ENCODE measurements at regions not wholly inside any gene's neighbourhood (a gene's known extent, or its start where the extent isn't known, plus 50 kb on each side); places are given as distances from the start of the nearest gene placed in this dataset.

GRCh38 chr5:117801583-117801982 is 1186.8 kb downstream of the DTWD2 start:
- H3K9me3 ChIP-seq (ENCODE audit: insufficient read depth, low read length) = no peaks in the 10 kb centered on the region
- no peaks in the 10 kb centered on the region for H3K27me3 ChIP-seq (ENCODE audit: low read depth, low read length)
- no peak overlapping the region for H3K27ac ChIP-seq (ENCODE audit: low read length)
- H3K4me3 ChIP-seq (ENCODE audit: low read length) = no peak overlapping the region
- H4K20me1 ChIP-seq (ENCODE audit: insufficient read depth, low read length) = no peaks in the 10 kb centered on the region
- TF ChIP-seq CTCF (IDR thresholded peaks at IDR 0.05; ENCODE audit: low read depth, low read length) (no peak), EZH2phosphoT487 (IDR thresholded peaks at IDR 0.05; ENCODE audit: low read depth) (no peak)
- no peak overlapping the region for H2AFZ ChIP-seq (ENCODE audit: low read depth, low read length)
- H3K36me3 ChIP-seq (replicated peaks; ENCODE audit: low read depth, low read length) = no peaks in the 10 kb centered on the region
- H3K79me2 ChIP-seq (ENCODE audit: low read length) = no peaks in the 10 kb centered on the region
- 0 out of 2 replicates have a peak, but pooled peaks cover 6% of the 10 kb centered on the region for H3K4me1 ChIP-seq (ENCODE audit: low read length)
- H3K4me2 ChIP-seq (ENCODE audit: low read length) = no peak overlapping the region
- H3K9ac ChIP-seq (ENCODE audit: low read length) = no peak overlapping the region

- Histone ChIP-seq H3K27ac (ENCODE audit: low read length) (no peak overlapping the region), H3K4me2 (ENCODE audit: low read length) (no peak overlapping the region), H4K20me1 (ENCODE audit: insufficient read depth, low read length) (no peaks in the 10 kb centered on the region), H3K4me1 (ENCODE audit: low read length) (0 out of 2 replicates have a peak, but pooled peaks cover 5% of the 10 kb centered on the region), H3K4me3 (ENCODE audit: low read length) (no peak overlapping the region), H3K36me3 (replicated peaks; ENCODE audit: low read depth, low read length) (no peaks in the 10 kb centered on the region), H3K9me3 (ENCODE audit: insufficient read depth, low read length) (no peaks in the 10 kb centered on the region), H3K9ac (ENCODE audit: low read length) (no peak overlapping the region), H2AFZ (ENCODE audit: low read depth, low read length) (no peak overlapping the region), H3K27me3 (ENCODE audit: low read depth, low read length) (no peaks in the 10 kb centered on the region), H3K79me2 (ENCODE audit: low read length) (no peaks in the 10 kb centered on the region)
- TF ChIP-seq CTCF (IDR thresholded peaks at IDR 0.05; ENCODE audit: low read depth, low read length) (no peak), EZH2phosphoT487 (IDR thresholded peaks at IDR 0.05; ENCODE audit: low read depth) (no peak)
Measured at GRCh38 chr5:117800261-117800660, 1188.1 kb downstream of the DTWD2 start.

- H3K36me3 ChIP-seq (replicated peaks; ENCODE audit: low read depth, low read length) = no peaks in the 10 kb centered on the region
Measured at GRCh38 chr5:117794847-117795246, 1193.5 kb downstream of the DTWD2 start.

GRCh38 chr5:117793963-117794362 is 1194.4 kb downstream of the DTWD2 start:
- Histone ChIP-seq H3K36me3 (replicated peaks; ENCODE audit: low read depth, low read length) (no peaks in the 10 kb centered on the region), H3K4me1 (ENCODE audit: low read length) (peaks cover 7% of the 10 kb centered on the region), H3K9ac (ENCODE audit: low read length) (no peak overlapping the region), H2AFZ (ENCODE audit: low read depth, low read length) (no peak overlapping the region), H3K27ac (ENCODE audit: low read length) (no peak overlapping the region), H3K4me3 (ENCODE audit: low read length) (no peak overlapping the region), H3K79me2 (ENCODE audit: low read length) (no peaks in the 10 kb centered on the region), H4K20me1 (ENCODE audit: insufficient read depth, low read length) (no peaks in the 10 kb centered on the region), H3K9me3 (ENCODE audit: insufficient read depth, low read length) (no peaks in the 10 kb centered on the region), H3K4me2 (ENCODE audit: low read length) (no peak overlapping the region), H3K27me3 (ENCODE audit: low read depth, low read length) (no peaks in the 10 kb centered on the region)
- TF ChIP-seq CTCF (IDR thresholded peaks at IDR 0.05; ENCODE audit: low read depth, low read length) = no peak
- TF ChIP-seq EZH2phosphoT487 (IDR thresholded peaks at IDR 0.05; ENCODE audit: low read depth) = no peak

More at GRCh38 chr5:117794847-117795246, 1193.5 kb downstream of the DTWD2 start:
- Histone ChIP-seq H3K27ac (ENCODE audit: low read length) (no peak overlapping the region), H4K20me1 (ENCODE audit: insufficient read depth, low read length) (no peaks in the 10 kb centered on the region), H3K4me1 (ENCODE audit: low read length) (peaks cover 7% of the 10 kb centered on the region), H3K27me3 (ENCODE audit: low read depth, low read length) (no peaks in the 10 kb centered on the region), H3K4me3 (ENCODE audit: low read length) (no peak overlapping the region), H3K9me3 (ENCODE audit: insufficient read depth, low read length) (no peaks in the 10 kb centered on the region), H2AFZ (ENCODE audit: low read depth, low read length) (no peak overlapping the region), H3K79me2 (ENCODE audit: low read length) (no peaks in the 10 kb centered on the region), H3K4me2 (ENCODE audit: low read length) (no peak overlapping the region), H3K9ac (ENCODE audit: low read length) (no peak overlapping the region)
- TF ChIP-seq CTCF (IDR thresholded peaks at IDR 0.05; ENCODE audit: low read depth, low read length) = no peak
- no peak for TF ChIP-seq EZH2phosphoT487 (IDR thresholded peaks at IDR 0.05; ENCODE audit: low read depth)

All from OCI-LY3 (cell line).